ENCODE measurements at regions not wholly inside any gene's neighbourhood (a gene's known extent, or its start where the extent isn't known, plus 50 kb on each side); places are given as distances from the start of the nearest gene placed in this dataset.

- TF ChIP-seq CTCF (IDR thresholded peaks at IDR 0.05; ENCODE audit: insufficient read depth, low read depth, low read length), result no peak
- no peak for TF ChIP-seq EZH2 (IDR thresholded peaks at IDR 0.05; ENCODE audit: insufficient read depth, low read length)
Measured at GRCh38 chr20:60840971-60841370, 411.1 kb upstream of the CDH4 start.

All from astrocyte (in vitro differentiated cells and primary cell).